Loucy (cell line): ENCODE measurements at regions not wholly inside any gene's neighbourhood (a gene's known extent, or its start where the extent isn't known, plus 50 kb on each side); places are given as distances from the start of the nearest gene placed in this dataset.
"Not testable (repeated sequence)": the region's sequence is repeated elsewhere in the genome, so short reads cannot be mapped to it uniquely, and the experiment has no call there.

Source experiments
- H2AFZ ChIP-seq: fragments of 200-600 bp; sonication (generic); 2 replicates; pipeline ENCODE4 v1.6.0; 2016; ENCODE audit warnings: antibody characterized with exemption, mild to moderate bottlenecking, low read length, moderate library complexity
- H3F3A ChIP-seq: fragments of 200-600 bp; 2 replicates; pipeline ENCODE4 v1.6.0; 2016; ENCODE audit warnings: antibody characterized with exemption, low read depth, mild to moderate bottlenecking
- H3K27me3 ChIP-seq: fragments of 200-600 bp; sonication (generic); 2 replicates; pipeline ENCODE4 v1.6.1; 2014; ENCODE audit warnings: low read length, mild to moderate bottlenecking; ENCODE audit not compliant: insufficient read depth, poor library complexity, severe bottlenecking
- H3K36me3 ChIP-seq: fragments of 200-600 bp; sonication (generic); 2 replicates; pipeline ENCODE4 v1.6.1; 2016; ENCODE audit warnings: low read length; ENCODE audit not compliant: insufficient read depth
- H3K4me1 ChIP-seq: fragments of 200-600 bp; sonication (generic); 2 replicates; pipeline ENCODE4 v1.5.1; 2014; ENCODE audit warnings: low read length, mild to moderate bottlenecking; ENCODE audit not compliant: insufficient read depth, poor library complexity, severe bottlenecking
- H3K4me2 ChIP-seq: fragments of 200-600 bp; sonication (generic); 2 replicates; pipeline ENCODE4 v1.6.0; 2014; ENCODE audit warnings: antibody characterized with exemption, low read length, low read depth, mild to moderate bottlenecking; ENCODE audit not compliant: poor library complexity, severe bottlenecking
- H3K4me3 ChIP-seq: fragments of 200-600 bp; sonication (generic); 2 replicates; pipeline ENCODE4 v1.5.1; 2014; ENCODE audit warnings: low read length, mild to moderate bottlenecking, mixed read lengths; ENCODE audit not compliant: poor library complexity, severe bottlenecking
- H3K79me2 ChIP-seq: fragments of 200-600 bp; sonication (generic); 2 replicates; pipeline ENCODE4 v1.6.1; 2014; ENCODE audit warnings: low read length; ENCODE audit not compliant: insufficient read depth
- H3K9ac ChIP-seq: fragments of 200-600 bp; sonication (generic); 2 replicates; pipeline ENCODE4 v1.6.0; 2014; ENCODE audit warnings: mild to moderate bottlenecking, low read depth, low read length, moderate library complexity; ENCODE audit not compliant: poor library complexity, severe bottlenecking
- H3K9me2 ChIP-seq: fragments of 200-600 bp; sonication (generic); replicated peaks from 2 replicates; pipeline ENCODE4 v1.6.1; 2016; ENCODE audit warnings: low read depth, low read length, mixed read lengths
- H3K9me3 ChIP-seq: fragments of 200-600 bp; sonication (generic); 2 replicates; pipeline ENCODE4 v1.6.1; 2014; ENCODE audit warnings: mild to moderate bottlenecking, antibody characterized with exemption, low read length, low read depth; ENCODE audit not compliant: insufficient read depth
- H4K20me1 ChIP-seq: fragments of 200-600 bp; sonication (generic); 2 replicates; pipeline ENCODE4 v1.6.0; 2014; ENCODE audit warnings: antibody characterized with exemption, low read length, mild to moderate bottlenecking; ENCODE audit not compliant: insufficient read depth, poor library complexity, severe bottlenecking
- EZH2phosphoT487 ChIP-seq: fragments of 200-600 bp; IDR thresholded peaks from 2 replicates; pipeline ENCODE4 v1.6.1; 2018; ENCODE audit warnings: antibody characterized with exemption, mild to moderate bottlenecking, moderate library complexity, borderline replicate concordance
- TF ChIP-seq, protein P1 (sequence below): fragments of 200-600 bp; sonication (generic); conservative IDR thresholded peaks from 2 replicates; pipeline ENCODE4 v1.5.1; 2014; ENCODE audit warnings: mild to moderate bottlenecking, antibody characterized with exemption, low read length

DNA sequence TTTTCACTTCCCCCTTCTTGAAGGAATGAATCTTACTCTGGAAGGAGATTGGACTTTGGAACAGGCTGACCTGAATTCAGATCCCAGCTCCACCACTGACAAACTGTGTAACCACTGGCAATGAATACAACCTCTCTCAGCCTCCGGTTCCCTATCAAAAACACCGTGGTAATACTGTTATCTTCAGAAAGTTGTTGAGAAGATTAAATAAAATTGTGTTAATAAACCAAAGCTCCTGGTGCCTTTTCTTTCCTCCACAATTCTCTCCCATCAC is 99.7 kb upstream of the RAI14 start:
- Histone ChIP-seq H3K9me2 (no peaks in the 10 kb centered on the region), H3K4me3 (no peak overlapping the region), H3K36me3 (no peaks in the 10 kb centered on the region), H4K20me1 (no peaks in the 10 kb centered on the region), H3K4me1 (no peaks in the 10 kb centered on the region), H3F3A (no peaks in the 10 kb centered on the region), H3K79me2 (no peaks in the 10 kb centered on the region), H3K4me2 (no peak overlapping the region), H3K9me3 (no peaks in the 10 kb centered on the region), H3K27me3 (no peaks in the 10 kb centered on the region), H3K9ac (no peak overlapping the region), H2AFZ (no peak overlapping the region)
- TF ChIP-seq EZH2phosphoT487 = no peak
- TF ChIP-seq, protein P1, sequence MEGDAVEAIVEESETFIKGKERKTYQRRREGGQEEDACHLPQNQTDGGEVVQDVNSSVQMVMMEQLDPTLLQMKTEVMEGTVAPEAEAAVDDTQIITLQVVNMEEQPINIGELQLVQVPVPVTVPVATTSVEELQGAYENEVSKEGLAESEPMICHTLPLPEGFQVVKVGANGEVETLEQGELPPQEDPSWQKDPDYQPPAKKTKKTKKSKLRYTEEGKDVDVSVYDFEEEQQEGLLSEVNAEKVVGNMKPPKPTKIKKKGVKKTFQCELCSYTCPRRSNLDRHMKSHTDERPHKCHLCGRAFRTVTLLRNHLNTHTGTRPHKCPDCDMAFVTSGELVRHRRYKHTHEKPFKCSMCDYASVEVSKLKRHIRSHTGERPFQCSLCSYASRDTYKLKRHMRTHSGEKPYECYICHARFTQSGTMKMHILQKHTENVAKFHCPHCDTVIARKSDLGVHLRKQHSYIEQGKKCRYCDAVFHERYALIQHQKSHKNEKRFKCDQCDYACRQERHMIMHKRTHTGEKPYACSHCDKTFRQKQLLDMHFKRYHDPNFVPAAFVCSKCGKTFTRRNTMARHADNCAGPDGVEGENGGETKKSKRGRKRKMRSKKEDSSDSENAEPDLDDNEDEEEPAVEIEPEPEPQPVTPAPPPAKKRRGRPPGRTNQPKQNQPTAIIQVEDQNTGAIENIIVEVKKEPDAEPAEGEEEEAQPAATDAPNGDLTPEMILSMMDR = no peak

DNA sequence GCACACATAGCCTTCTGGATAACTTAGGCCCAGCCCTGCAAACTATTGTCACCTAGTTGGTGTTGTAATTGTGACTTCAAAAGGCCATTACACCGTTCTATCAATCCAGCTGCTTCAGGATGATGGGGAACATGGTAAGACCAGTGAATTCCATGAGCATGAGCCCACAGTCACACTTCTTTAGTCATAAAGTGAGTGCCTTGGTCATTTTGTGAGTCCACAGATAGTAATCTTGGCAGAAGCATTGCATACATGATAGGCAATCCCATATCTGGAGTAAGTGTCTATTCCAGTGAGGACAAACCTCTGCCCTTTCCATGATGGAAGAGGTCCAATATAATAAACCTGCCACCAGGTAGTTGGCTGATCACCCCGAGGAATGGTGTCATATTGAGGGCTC is 94.5 kb upstream of the RAI14 start:
- H3K9me3 ChIP-seq, H4K20me1 ChIP-seq, H2AFZ ChIP-seq, H3F3A ChIP-seq, H3K4me2 ChIP-seq, H3K79me2 ChIP-seq, H3K9ac ChIP-seq, H3K27me3 ChIP-seq, H3K4me3 ChIP-seq, H3K4me1 ChIP-seq, H3K36me3 ChIP-seq, H3K9me2 ChIP-seq: not testable (repeated sequence)

DNA sequence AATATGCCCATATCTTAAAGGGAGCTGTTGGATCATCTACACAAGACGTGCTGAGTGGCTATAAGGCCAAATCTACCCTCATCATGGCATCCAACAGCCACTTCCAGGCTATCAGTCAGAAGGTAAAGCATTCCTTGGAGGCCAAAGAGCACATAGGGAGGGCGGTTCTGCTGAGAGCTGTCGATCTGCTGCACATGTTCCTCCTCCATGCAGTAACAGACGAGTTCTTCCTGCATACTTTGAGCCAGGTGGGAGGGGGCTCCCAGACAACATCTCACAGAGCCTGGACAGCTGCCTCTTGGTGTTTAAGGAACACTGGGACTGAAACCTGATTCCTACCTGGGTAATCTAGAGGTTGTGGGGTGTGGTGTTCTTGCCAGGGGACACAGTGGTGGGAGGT is 93.3 kb upstream of the RAI14 start:
- no peaks in the 10 kb centered on the region for H3K27me3 ChIP-seq
- no peak overlapping the region for H3K9ac ChIP-seq
- H4K20me1 ChIP-seq = no peaks in the 10 kb centered on the region
- no peaks in the 10 kb centered on the region for H3K36me3 ChIP-seq
- H3K9me2 ChIP-seq = no peaks in the 10 kb centered on the region
- no peak overlapping the region for H3K4me3 ChIP-seq
- no peaks in the 10 kb centered on the region for H3K4me1 ChIP-seq
- TF ChIP-seq EZH2phosphoT487 = no peak
- H3K79me2 ChIP-seq = no peaks in the 10 kb centered on the region
- no peaks in the 10 kb centered on the region for H3K9me3 ChIP-seq
- H3F3A ChIP-seq = no peaks in the 10 kb centered on the region
- no peak overlapping the region for H2AFZ ChIP-seq
- H3K4me2 ChIP-seq = no peak overlapping the region

DNA sequence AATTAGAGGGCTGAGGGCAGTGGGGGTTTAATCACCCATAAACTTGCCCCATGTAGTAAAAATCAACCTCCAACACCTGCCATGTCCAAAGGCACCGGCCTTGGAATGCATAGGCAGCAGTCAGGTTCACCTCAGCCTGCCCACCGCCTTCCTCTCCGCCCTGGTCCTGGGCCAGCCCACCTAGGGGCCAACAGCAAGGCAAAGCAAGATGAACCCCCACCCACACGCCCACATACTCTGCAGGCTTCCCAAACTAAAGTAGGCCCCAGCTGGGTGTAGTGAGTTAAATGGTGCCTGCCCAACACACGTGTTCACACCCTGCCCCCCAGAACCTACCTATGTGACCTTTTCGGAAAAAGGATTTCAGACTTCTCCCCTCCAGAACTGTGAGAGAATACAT is 92.9 kb upstream of the RAI14 start:
- no peaks in the 10 kb centered on the region for H3K9me3 ChIP-seq
- H3K4me2 ChIP-seq = no peak overlapping the region
- no peaks in the 10 kb centered on the region for H4K20me1 ChIP-seq
- H3K27me3 ChIP-seq = no peaks in the 10 kb centered on the region
- H3K9me2 ChIP-seq = no peaks in the 10 kb centered on the region
- H3K9ac ChIP-seq = no peak overlapping the region
- no peaks in the 10 kb centered on the region for H3K36me3 ChIP-seq
- H3F3A ChIP-seq = no peaks in the 10 kb centered on the region
- H3K4me1 ChIP-seq = no peaks in the 10 kb centered on the region
- H2AFZ ChIP-seq = no peak overlapping the region
- H3K79me2 ChIP-seq = no peaks in the 10 kb centered on the region
- TF ChIP-seq EZH2phosphoT487 = no peak
- TF ChIP-seq, protein P1 = no peak
- no peak overlapping the region for H3K4me3 ChIP-seq
